ENCODE measurements at regions not wholly inside any gene's neighbourhood (a gene's known extent, or its start where the extent isn't known, plus 50 kb on each side); places are given as distances from the start of the nearest gene placed in this dataset.

DNA sequence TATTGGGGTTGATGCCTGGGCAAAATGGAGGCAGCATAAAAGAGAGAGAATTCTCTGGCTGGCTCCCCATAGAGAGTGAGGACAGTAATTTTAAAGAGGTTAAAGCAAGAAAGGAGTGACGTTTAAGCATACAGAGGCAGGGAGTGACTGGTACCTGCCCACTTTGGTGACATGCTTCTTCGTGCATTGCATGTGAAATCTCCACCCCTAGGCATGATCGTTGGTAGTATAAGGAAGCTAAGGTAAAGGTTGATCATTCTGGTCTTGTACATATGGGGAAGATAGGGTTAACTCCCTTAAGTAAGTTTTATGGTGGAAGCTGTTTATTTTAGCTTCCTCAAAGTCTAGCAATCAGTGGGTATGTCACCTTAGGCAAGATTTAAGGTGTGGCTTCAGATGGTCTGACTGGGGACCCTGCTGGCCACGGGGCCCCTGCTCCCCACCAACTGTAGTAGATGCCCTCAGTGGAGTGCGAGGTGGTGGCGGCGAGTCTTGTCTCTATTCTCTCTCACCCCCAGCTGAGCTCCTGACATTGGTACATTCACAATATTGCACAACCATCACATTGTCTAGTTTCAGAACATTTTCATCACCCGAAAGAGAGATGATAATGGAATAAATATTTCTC, 797.5 kb upstream of the SPRY2 start (continued):
- TF ChIP-seq, protein P1, sequence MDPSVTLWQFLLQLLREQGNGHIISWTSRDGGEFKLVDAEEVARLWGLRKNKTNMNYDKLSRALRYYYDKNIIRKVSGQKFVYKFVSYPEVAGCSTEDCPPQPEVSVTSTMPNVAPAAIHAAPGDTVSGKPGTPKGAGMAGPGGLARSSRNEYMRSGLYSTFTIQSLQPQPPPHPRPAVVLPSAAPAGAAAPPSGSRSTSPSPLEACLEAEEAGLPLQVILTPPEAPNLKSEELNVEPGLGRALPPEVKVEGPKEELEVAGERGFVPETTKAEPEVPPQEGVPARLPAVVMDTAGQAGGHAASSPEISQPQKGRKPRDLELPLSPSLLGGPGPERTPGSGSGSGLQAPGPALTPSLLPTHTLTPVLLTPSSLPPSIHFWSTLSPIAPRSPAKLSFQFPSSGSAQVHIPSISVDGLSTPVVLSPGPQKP (IDR thresholded peaks at IDR 0.05; ENCODE audit: low read depth, low read length): no peak
- TF ChIP-seq BHLHE40 (IDR thresholded peaks at IDR 0.05; ENCODE audit: borderline replicate concordance in 1 of 2, low read depth in 2 of 2, low read length in 1 of 2) (no peak), RFX5 (IDR thresholded peaks at IDR 0.05; ENCODE audit: low read depth, low read length) (no peak), TCF3 (IDR thresholded peaks at IDR 0.05; ENCODE audit: borderline replicate concordance, insufficient read depth, low read depth, low read length) (no peak)

DNA sequence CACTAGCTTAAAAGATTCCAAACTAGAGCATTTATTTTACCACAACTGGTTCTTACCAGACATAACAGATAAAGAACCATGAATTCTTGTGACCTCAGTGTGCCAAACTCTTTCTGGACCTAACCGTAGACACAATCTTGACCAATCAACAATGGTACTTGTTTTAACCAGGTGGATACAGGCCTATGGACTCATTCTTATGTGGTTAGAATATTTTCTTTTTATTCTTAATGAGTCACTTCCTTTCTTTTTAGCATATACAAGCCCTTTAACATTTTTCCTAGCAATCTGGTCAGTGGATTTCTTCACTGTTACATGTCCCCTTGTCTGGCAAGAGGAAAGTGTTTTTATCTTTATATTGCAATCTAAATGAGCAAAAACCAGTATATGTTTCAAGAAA, 792.1 kb upstream of the SPRY2 start:
- Histone ChIP-seq H3K4me1 (ENCODE audit: control insufficient read depth, insufficient read depth, low read length) (no peaks in the 10 kb centered on the region), H4K20me1 (ENCODE audit: control insufficient read depth, insufficient read depth) (no peaks in the 10 kb centered on the region), H3K27me3 (replicated peaks in 1 of 2; ENCODE audit: control insufficient read depth in 2 of 2, insufficient read depth in 2 of 2, low read length in 1 of 2) (no peaks in the 10 kb centered on the region), H3K36me3 (ENCODE audit: control insufficient read depth in 2 of 2, insufficient read depth in 2 of 2, low read length in 1 of 2) (no peaks in the 10 kb centered on the region), H3K4me2 (ENCODE audit: control insufficient read depth, insufficient read depth) (no peak overlapping the region), H3K4me3 (no peak overlapping the region), H3K79me2 (ENCODE audit: control insufficient read depth, insufficient read depth, low read length) (no peaks in the 10 kb centered on the region), H3K27ac (ENCODE audit: control insufficient read depth, insufficient read depth) (no peak overlapping the region), H2AFZ (ENCODE audit: control insufficient read depth, low read depth, low read length) (no peak overlapping the region), H3K9me3 (replicated peaks; ENCODE audit: control insufficient read depth, insufficient read depth, low read length) (no peaks in the 10 kb centered on the region), H3K9ac (ENCODE audit: control insufficient read depth, insufficient read depth, low read length) (no peak overlapping the region)
- no TSS peak for BruUV-seq (replicated peaks)
- ATAC-seq (no peak), DNase-seq (ENCODE audit: low read depth, low spot score) (no peak), FAIRE-seq (no peak)
- TF ChIP-seq, protein P2, sequence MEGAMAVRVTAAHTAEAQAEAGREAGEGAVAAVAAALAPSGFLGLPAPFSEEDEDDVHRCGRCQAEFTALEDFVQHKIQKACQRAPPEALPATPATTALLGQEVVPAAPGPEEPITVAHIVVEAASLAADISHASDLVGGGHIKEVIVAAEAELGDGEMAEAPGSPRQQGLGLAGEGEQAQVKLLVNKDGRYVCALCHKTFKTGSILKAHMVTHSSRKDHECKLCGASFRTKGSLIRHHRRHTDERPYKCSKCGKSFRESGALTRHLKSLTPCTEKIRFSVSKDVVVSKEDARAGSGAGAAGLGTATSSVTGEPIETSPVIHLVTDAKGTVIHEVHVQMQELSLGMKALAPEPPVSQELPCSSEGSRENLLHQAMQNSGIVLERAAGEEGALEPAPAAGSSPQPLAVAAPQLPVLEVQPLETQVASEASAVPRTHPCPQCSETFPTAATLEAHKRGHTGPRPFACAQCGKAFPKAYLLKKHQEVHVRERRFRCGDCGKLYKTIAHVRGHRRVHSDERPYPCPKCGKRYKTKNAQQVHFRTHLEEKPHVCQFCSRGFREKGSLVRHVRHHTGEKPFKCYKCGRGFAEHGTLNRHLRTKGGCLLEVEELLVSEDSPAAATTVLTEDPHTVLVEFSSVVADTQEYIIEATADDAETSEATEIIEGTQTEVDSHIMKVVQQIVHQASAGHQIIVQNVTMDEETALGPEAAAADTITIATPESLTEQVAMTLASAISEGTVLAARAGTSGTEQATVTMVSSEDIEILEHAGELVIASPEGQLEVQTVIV (IDR thresholded peaks at IDR 0.05; ENCODE audit: borderline replicate concordance, partially characterized antibody): no peak
- TF ChIP-seq, protein P3, sequence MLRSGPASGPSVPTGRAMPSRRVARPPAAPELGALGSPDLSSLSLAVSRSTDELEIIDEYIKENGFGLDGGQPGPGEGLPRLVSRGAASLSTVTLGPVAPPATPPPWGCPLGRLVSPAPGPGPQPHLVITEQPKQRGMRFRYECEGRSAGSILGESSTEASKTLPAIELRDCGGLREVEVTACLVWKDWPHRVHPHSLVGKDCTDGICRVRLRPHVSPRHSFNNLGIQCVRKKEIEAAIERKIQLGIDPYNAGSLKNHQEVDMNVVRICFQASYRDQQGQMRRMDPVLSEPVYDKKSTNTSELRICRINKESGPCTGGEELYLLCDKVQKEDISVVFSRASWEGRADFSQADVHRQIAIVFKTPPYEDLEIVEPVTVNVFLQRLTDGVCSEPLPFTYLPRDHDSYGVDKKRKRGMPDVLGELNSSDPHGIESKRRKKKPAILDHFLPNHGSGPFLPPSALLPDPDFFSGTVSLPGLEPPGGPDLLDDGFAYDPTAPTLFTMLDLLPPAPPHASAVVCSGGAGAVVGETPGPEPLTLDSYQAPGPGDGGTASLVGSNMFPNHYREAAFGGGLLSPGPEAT (IDR thresholded peaks at IDR 0.05; ENCODE audit: low read depth): no peak
- TF ChIP-seq NR2F1 (conservative IDR thresholded peaks at IDR 0.05): no peak
- TF ChIP-seq, protein P1 (IDR thresholded peaks at IDR 0.05; ENCODE audit: low read depth, low read length): no peak
- no peak for TF ChIP-seq CHD4 (IDR thresholded peaks at IDR 0.05)
- TF ChIP-seq SRF (IDR thresholded peaks at IDR 0.05; ENCODE audit: low read depth in 2 of 2, low read length in 2 of 2): no peak
- no peak for TF ChIP-seq ATF7 (IDR thresholded peaks at IDR 0.05; ENCODE audit: low read depth)
- no peak for TF ChIP-seq SMC3 (IDR thresholded peaks at IDR 0.05; ENCODE audit: borderline replicate concordance, low read length)
- TF ChIP-seq CREB1 (IDR thresholded peaks at IDR 0.05; ENCODE audit: low read depth): no peak
- RAD21 ChIA-PET (ENCODE audit: unreplicated experiment): no interaction called here
- POLR2A ChIA-PET: no interaction called here
- SMC1A ChIA-PET (ENCODE audit: uncharacterized antibody, unreplicated experiment): interaction anchor here (1.3 to 1.5 kb wide), 2 partner anchors 9 to 19 kb away, joined by 3 to 4 read pairs; no protein-coding TSS in a partner anchor
- 57% methylated on average over 1 of the region's 1 CpG for WGBS (ENCODE audit: insufficient coverage, insufficient replicate concordance, low lambda C conversion rate, missing lambda C conversion rate)
- intact Hi-C loops (cut with micrococcal nuclease; ENCODE audit: unreplicated experiment): no loop called here
- in situ Hi-C loops (cut with MboI): no loop called here
- CTCF ChIA-PET: interaction anchor here (0.7 to 1.8 kb wide), 2 partner anchors 18 to 861 kb away, joined by 3 to 6 read pairs; no protein-coding TSS in a partner anchor

Measured in GM12878 (cell line).